Activated naive CD4-positive, alpha-beta T cell treated with Interleukin-2 at 50 U/mL for 16 hours (primary cell): ENCODE measurements at regions not wholly inside any gene's neighbourhood (a gene's known extent, or its start where the extent isn't known, plus 50 kb on each side); places are given as distances from the start of the nearest gene placed in this dataset.
"Not testable (repeated sequence)": the region's sequence is repeated elsewhere in the genome, so short reads cannot be mapped to it uniquely, and the experiment has no call there.

Experiments
- DNase-seq: peaks from one replicate; pipeline ENCODE4 v3.0.0-alpha.2; 2020

DNA sequence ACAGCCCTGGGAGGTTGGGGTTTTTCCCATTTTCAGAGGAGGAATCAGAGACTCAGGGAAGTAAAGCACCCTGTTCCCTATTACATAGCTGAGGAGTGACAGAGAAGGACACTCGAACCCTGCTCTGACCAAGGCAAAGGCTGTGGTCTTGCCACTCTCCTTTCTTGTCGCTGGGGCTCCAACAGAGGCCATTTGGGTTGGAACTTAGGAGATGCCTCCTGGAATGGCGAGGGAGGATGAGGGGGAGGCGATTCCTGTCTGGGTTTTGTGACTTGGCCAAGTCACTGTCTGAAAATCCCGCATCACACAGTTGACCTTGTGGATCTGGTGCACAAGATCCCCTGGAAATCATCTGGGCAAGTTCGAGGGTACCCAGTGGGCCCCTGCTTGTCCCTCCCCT, 64.0 kb upstream of the HAND1 start:
- no peak for DNase-seq

DNA sequence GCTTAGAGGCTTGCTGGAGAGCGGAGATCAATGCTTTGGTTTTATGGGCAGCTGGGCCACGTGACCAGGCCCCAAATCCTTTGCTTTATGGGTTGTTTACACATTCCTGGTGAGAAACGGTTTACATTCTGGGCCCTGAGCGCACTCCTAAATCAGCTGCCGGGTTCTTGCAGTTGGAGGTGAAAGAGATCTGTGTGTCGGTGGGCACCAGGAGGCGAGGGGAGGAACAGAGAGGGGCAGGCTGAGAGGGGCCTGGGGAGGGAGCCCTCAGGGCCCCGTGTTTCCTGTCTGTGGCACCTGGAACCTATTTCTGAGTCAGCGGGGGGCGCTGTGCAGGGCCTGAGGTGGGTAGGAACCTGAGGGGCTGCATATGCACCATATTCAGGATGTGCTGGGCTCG, 63.5 kb upstream of the HAND1 start:
- DNase-seq, result no peak

DNA sequence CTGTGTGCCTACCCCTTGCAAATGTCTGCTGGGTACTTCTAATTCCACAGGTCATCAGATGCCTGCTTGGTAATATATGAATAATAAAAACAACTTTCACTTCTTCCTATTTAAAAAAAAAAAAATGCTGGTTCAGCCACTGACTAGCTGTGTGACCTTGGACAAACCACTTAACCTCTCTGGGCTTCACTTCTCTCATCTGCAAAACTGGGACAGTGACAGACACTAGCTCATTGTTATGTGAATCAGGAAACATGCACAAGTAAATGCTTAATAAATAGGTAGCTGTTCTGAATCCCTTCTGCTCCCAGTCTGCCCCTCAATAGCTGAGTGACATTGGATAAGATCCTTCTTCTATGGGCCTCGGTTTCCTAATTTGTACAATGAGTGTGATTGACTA, 62.6 kb upstream of the HAND1 start:
- no peak for DNase-seq

DNA sequence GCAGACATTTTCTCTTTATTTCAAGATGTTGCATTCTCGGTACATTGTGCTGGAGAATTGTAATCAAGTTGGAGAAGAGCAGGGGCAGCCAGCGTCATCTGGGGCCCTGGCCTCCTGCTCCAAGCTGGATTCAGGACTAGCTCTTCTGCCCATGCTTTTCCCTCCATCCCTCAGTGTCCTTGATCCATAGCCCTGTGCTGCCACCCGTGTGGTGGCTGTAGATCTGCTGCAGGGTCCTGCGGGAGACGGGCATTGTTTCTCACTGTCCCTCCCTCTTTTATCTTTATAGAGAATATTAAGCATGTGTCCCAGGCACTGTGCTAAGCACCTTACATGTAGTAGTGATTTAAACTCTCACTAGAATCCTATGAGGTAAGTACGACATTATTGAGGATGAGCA, 60.5 kb upstream of the HAND1 start:
- no peak for DNase-seq

DNA sequence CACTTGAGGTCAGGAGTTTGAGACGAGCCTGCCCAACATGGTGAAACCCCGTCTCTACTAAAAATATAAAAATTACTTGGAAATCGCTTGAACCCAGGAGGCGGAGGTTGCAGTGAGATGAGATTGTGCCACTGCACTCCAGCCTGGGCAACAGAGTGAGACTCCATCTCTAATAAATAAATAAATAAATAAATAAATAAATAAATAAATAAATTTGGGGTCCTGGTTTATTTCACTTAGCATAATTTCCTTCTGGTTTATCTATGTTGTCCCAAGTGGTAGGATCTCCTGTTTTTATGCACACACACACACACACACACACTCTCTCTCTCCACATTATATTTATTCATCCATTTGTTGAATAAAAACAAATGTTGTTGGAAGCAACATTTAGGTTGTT, 58.4 kb upstream of the HAND1 start:
- DNase-seq, result not testable (repeated sequence)

DNA sequence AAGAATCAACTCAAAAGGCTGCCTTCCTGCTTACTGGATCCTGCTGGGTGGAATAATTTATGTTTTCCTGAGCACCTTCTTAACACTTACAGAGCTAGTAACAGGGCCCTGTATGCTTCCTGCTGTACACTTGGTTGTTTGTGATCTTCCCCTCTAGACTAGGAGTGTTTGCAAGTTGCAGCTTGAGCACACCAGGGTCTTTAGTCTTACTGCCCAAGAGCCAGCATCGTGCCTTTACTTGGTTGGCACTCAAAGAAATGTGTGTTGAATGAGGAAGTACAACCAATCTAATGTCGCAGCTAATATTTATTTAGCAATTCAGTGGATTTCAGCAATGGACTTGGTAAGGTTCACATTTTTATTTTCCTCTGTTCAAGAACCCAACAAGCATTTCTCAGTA, 57.5 kb upstream of the HAND1 start:
- no peak for DNase-seq

DNA sequence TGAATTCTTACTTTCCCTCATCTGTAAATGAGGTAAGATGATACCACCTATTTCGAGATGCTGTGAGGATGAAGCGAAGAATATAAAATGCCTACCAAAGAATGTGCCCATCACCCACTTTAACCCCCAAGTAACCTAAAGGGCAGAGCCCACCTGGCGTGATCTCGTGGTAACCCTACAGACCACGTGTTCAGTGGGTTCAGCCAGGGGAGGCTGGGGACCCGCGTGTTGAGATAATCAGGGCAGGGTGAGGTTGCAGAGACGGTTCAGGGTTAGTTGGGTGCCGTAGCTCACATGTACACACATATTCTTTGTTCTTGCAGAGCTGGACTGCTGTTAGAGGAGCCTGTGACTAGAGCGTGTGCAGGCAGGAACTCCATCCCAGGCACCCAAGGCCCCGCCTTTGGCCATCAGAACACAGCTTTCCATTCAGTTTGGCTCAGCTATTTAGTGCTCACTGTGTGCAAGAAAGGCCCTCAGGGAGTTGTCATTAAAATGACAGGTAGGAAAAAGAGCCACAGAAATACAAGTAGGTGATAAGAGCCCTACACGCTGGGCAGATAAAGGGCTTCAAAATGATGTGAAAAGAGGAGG, 56.5 kb upstream of the HAND1 start:
- no peak for DNase-seq

DNA sequence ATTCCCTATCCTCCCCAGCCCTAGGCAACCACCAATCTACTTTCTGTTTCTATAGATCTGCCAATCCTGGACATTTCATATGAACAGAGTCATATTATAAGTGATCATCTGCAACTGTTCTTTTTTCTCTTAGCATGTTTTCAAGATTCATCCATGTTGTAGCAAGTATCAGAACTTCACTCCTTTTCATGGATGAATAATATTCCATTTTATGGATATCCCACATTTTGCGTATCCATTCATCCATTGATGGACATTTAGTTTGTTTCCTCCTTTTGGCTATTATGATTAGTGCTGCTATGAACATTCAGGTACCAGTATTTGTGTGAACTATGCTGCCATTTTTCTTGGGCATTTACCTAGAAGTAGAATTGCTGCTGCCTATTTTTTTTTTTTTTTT, 51.3 kb upstream of the HAND1 start:
- DNase-seq, result no peak

DNA sequence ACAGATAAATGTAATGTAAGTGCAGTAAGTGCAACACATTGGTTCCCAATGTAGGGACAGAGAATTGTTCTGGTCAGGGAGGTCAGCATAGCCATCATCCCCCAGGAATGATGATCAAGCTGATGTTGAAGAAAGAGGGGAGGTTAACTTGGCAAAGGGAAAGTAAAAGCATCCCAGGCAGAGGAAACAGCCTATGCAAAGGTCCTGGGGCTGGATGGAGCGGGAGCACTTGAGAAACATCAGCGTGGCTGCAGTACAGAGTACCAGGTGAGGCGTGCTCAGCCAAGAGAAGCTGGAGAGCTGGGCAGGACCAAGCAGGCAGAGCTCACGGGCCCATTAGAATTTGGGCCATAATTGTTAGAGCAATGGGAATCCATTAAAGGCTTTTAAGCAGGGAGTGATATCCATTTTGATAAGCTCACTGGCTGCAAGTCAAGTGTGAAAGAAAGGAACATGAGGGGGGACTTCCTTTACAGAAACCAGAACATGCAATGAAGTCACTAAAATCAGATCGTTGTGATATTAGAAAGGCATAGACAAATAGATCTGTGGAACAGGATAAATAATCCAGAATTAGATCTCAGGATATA, 50.1 kb upstream of the HAND1 start:
- no peak for DNase-seq
